ENCODE measurements at regions not wholly inside any gene's neighbourhood (a gene's known extent, or its start where the extent isn't known, plus 50 kb on each side); places are given as distances from the start of the nearest gene placed in this dataset.

GRCh38 chr2:212619954-212620353 lies 81.4 kb upstream of the ERBB4 start:
- H3K4me1 ChIP-seq: no peaks in the 10 kb centered on the region
- H3K9me3 ChIP-seq: no peaks in the 10 kb centered on the region
- WGBS, 5 donors: 86 to 93% (median 89%) methylated on average over 1 of the region's 1 CpG
- no peak overlapping the region for H3K4me3 ChIP-seq
- H3K27me3 ChIP-seq (replicated peaks in 1 of 7): no peaks in the 10 kb centered on the region
- no peak overlapping the region for H3K27ac ChIP-seq
- no peaks in the 10 kb centered on the region for H3K36me3 ChIP-seq
- DNase-seq: no peak
- intact Hi-C loops (cut with DNase I; ENCODE audit: low total_unique reads): no loop called here
- TF ChIP-seq CTCF (IDR thresholded peaks at IDR 0.05 in 8 of 11, conservative IDR thresholded peaks at IDR 0.05 in 3 of 11) (no peak), POLR2AphosphoS5 (IDR thresholded peaks at IDR 0.05) (no peak), POLR2A (IDR thresholded peaks at IDR 0.05) (no peak)

GRCh38 chr2:212618636-212619035 lies 80.0 kb upstream of the ERBB4 start:
- Histone ChIP-seq H3K36me3 (no peaks in the 10 kb centered on the region), H3K4me3 (no peak overlapping the region), H3K4me1 (no peaks in the 10 kb centered on the region), H3K27ac (no peak overlapping the region), H3K27me3 (replicated peaks in 1 of 7) (no peaks in the 10 kb centered on the region), H3K9me3 (no peaks in the 10 kb centered on the region)
- TF ChIP-seq POLR2A (IDR thresholded peaks at IDR 0.05) (no peak), POLR2AphosphoS5 (IDR thresholded peaks at IDR 0.05) (no peak), CTCF (IDR thresholded peaks at IDR 0.05 in 8 of 11, conservative IDR thresholded peaks at IDR 0.05 in 3 of 11) (no peak)
- WGBS, 5 donors: 62 to 82% (median 70%) methylated on average over 2 of the region's 2 CpGs
- intact Hi-C loops (cut with DNase I; ENCODE audit: low total_unique reads): no loop called here
- DNase-seq: no peak

- Histone ChIP-seq H3K27me3 (replicated peaks in 1 of 7) (no peaks in the 10 kb centered on the region), H3K4me3 (no peak overlapping the region), H3K27ac (no peak overlapping the region), H3K36me3 (no peaks in the 10 kb centered on the region), H3K4me1 (no peaks in the 10 kb centered on the region), H3K9me3 (no peaks in the 10 kb centered on the region)
- DNase-seq: no peak
- intact Hi-C loops (cut with DNase I; ENCODE audit: low total_unique reads): no loop called here
- WGBS, 5 donors: 71 to 87% (median 77%) methylated on average over 3 of the region's 3 CpGs
- TF ChIP-seq CTCF (IDR thresholded peaks at IDR 0.05 in 8 of 11, conservative IDR thresholded peaks at IDR 0.05 in 3 of 11) (no peak), POLR2AphosphoS5 (IDR thresholded peaks at IDR 0.05) (no peak), POLR2A (IDR thresholded peaks at IDR 0.05) (no peak)
These were observed 72.3 kb upstream of the ERBB4 start for GRCh38 chr2:212610872-212611425.

- no peaks in the 10 kb centered on the region for H3K36me3 ChIP-seq
- no peaks in the 10 kb centered on the region for H3K9me3 ChIP-seq
- DNase-seq: no peak
- H3K4me1 ChIP-seq: no peaks in the 10 kb centered on the region
- TF ChIP-seq CTCF (IDR thresholded peaks at IDR 0.05 in 8 of 11, conservative IDR thresholded peaks at IDR 0.05 in 3 of 11): no peak
- no peak for TF ChIP-seq POLR2AphosphoS5 (IDR thresholded peaks at IDR 0.05)
- no peak for TF ChIP-seq POLR2A (IDR thresholded peaks at IDR 0.05)
- no peak overlapping the region for H3K4me3 ChIP-seq
- no peak overlapping the region for H3K27ac ChIP-seq
- 83 to 87% (median 86%) methylated on average over 3 of the region's 3 CpGs for WGBS, 5 donors
- intact Hi-C loops (cut with DNase I; ENCODE audit: low total_unique reads): no loop called here
- peaks cover 0 to 5% (median 0%) of the 10 kb centered on the region in 7 donors for H3K27me3 ChIP-seq (replicated peaks in 1 of 7)
These were observed 70.9 kb upstream of the ERBB4 start for GRCh38 chr2:212609479-212609878.

Data from spleen (tissue), 11 donors.